Activated CD4-positive, alpha-beta T cell treated with anti-CD3 and anti-CD28 coated beads, Interleukin-2, amount 50 U/mL, for 16 hours (primary cell): ENCODE measurements at regions not wholly inside any gene's neighbourhood (a gene's known extent, or its start where the extent isn't known, plus 50 kb on each side); places are given as distances from the start of the nearest gene placed in this dataset.

ENCODE experiments used
- DNase-seq: peaks from one replicate; pipeline ENCODE4 v3.0.0-alpha.2; 2020

- no peak for DNase-seq
Measured at GRCh38 chr13:72317346-72318109, 409.9 kb downstream of the MZT1 start.

- DNase-seq, result no peak
Measured at GRCh38 chr13:72316716-72317115, 410.7 kb downstream of the MZT1 start.

- DNase-seq, result no peak
Measured at GRCh38 chr13:72315312-72315711, 412.1 kb downstream of the MZT1 start.

- DNase-seq, result no peak
Measured at GRCh38 chr13:72314210-72314609, 413.2 kb downstream of the MZT1 start.

- DNase-seq, result no peak
Measured at GRCh38 chr13:72313546-72313945, 413.9 kb downstream of the MZT1 start.

- no peak for DNase-seq
Measured at GRCh38 chr13:72303941-72304746, 423.3 kb downstream of the MZT1 start.

GRCh38 chr13:72296246-72296645 lies 429.2 kb upstream of the DACH1 start:
- no peak for DNase-seq

GRCh38 chr13:72295153-72295552 lies 428.1 kb upstream of the DACH1 start:
- no peak for DNase-seq

GRCh38 chr13:72293206-72293605 lies 426.2 kb upstream of the DACH1 start:
- DNase-seq, result no peak

- DNase-seq, result no peak
Measured at GRCh38 chr13:72290962-72291681, 424.1 kb upstream of the DACH1 start.

- no peak for DNase-seq
Measured at GRCh38 chr13:72286421-72286820, 419.4 kb upstream of the DACH1 start.

- DNase-seq, result no peak
Measured at GRCh38 chr13:72284791-72285190, 417.8 kb upstream of the DACH1 start.

- DNase-seq, result no peak
Measured at GRCh38 chr13:72261732-72262131, 394.7 kb upstream of the DACH1 start.

GRCh38 chr13:72259528-72259927 lies 392.5 kb upstream of the DACH1 start:
- no peak for DNase-seq

GRCh38 chr13:72258340-72258981 lies 391.5 kb upstream of the DACH1 start:
- DNase-seq, result no peak

- DNase-seq, result no peak
Measured at GRCh38 chr13:72255908-72256307, 388.9 kb upstream of the DACH1 start.

- DNase-seq, result no peak
Measured at GRCh38 chr13:72253754-72254153, 386.8 kb upstream of the DACH1 start.

GRCh38 chr13:72246396-72246795 lies 379.4 kb upstream of the DACH1 start:
- DNase-seq, result no peak

- DNase-seq, result no peak
Measured at GRCh38 chr13:72244788-72245187, 377.8 kb upstream of the DACH1 start.

GRCh38 chr13:72230131-72230530 lies 363.1 kb upstream of the DACH1 start:
- no peak for DNase-seq

GRCh38 chr13:72229067-72229466 lies 362.1 kb upstream of the DACH1 start:
- DNase-seq, result no peak

GRCh38 chr13:72221276-72221962 lies 354.4 kb upstream of the DACH1 start:
- DNase-seq, result no peak

GRCh38 chr13:72218966-72219365 lies 352.0 kb upstream of the DACH1 start:
- DNase-seq, result no peak
